Endothelial cell (in vitro differentiated cells): ENCODE measurements at regions not wholly inside any gene's neighbourhood (a gene's known extent, or its start where the extent isn't known, plus 50 kb on each side); places are given as distances from the start of the nearest gene placed in this dataset.

Experiments used
- DNase-seq: peaks from one replicate; pipeline ENCODE4 v3.0.0; 2021; ENCODE audit warnings: low spot score
- H3K27ac Mint-ChIP-seq: one replicate; pipeline ENCODE4 v1.8.0; 2021; ENCODE audit warnings: mixed read lengths, inconsistent platforms; ENCODE audit not compliant: unreplicated experiment
- H3K27me3 Mint-ChIP-seq: one replicate; pipeline ENCODE4 v1.8.0; 2021; ENCODE audit warnings: mild to moderate bottlenecking, moderate library complexity, mixed read lengths, inconsistent platforms; ENCODE audit not compliant: unreplicated experiment
- H3K36me3 Mint-ChIP-seq: one replicate; pipeline ENCODE4 v1.8.0; 2021; ENCODE audit warnings: mild to moderate bottlenecking, low read depth, mixed read lengths, inconsistent platforms; ENCODE audit not compliant: unreplicated experiment
- H3K4me1 Mint-ChIP-seq: one replicate; pipeline ENCODE4 v1.8.0; 2021; ENCODE audit warnings: mild to moderate bottlenecking, mixed read lengths, inconsistent platforms; ENCODE audit not compliant: unreplicated experiment
- H3K4me3 Mint-ChIP-seq: one replicate; pipeline ENCODE4 v1.8.0; 2021; ENCODE audit warnings: mild to moderate bottlenecking, mixed read lengths, inconsistent platforms; ENCODE audit not compliant: unreplicated experiment
- H3K9me3 Mint-ChIP-seq: one replicate; pipeline ENCODE4 v1.8.0; 2021; ENCODE audit warnings: mixed read lengths, inconsistent platforms; ENCODE audit not compliant: unreplicated experiment
- CTCF ChIP-seq: fragments of 200-600 bp; sonication (generic); IDR thresholded peaks from one replicate; pipeline ENCODE4 v1.5.0; 2021; ENCODE audit warnings: antibody characterized with exemption; ENCODE audit not compliant: unreplicated experiment

GRCh38 chr13:31940076-31940475, 91.5 kb upstream of the FRY start:
- no peak overlapping the region for H3K27ac Mint-ChIP-seq

GRCh38 chr13:31943591-31943990, 88.0 kb upstream of the FRY start:
- Mint-ChIP-seq H3K27ac (no peak overlapping the region), H3K9me3 (no peaks in the 10 kb centered on the region), H3K4me1 (peaks cover 3% of the 10 kb centered on the region), H3K36me3 (no peaks in the 10 kb centered on the region), H3K27me3 (peaks cover 2% of the 10 kb centered on the region), H3K4me3 (no peak overlapping the region)
- no peak for DNase-seq
- no peak for TF ChIP-seq CTCF

More at GRCh38 chr13:31940076-31940475, 91.5 kb upstream of the FRY start:
- Mint-ChIP-seq H3K4me1 (peaks cover 3% of the 10 kb centered on the region), H3K27me3 (no peaks in the 10 kb centered on the region), H3K36me3 (no peaks in the 10 kb centered on the region), H3K4me3 (no peak overlapping the region), H3K9me3 (no peaks in the 10 kb centered on the region)
- no peak for TF ChIP-seq CTCF
- DNase-seq = no peak

DNA sequence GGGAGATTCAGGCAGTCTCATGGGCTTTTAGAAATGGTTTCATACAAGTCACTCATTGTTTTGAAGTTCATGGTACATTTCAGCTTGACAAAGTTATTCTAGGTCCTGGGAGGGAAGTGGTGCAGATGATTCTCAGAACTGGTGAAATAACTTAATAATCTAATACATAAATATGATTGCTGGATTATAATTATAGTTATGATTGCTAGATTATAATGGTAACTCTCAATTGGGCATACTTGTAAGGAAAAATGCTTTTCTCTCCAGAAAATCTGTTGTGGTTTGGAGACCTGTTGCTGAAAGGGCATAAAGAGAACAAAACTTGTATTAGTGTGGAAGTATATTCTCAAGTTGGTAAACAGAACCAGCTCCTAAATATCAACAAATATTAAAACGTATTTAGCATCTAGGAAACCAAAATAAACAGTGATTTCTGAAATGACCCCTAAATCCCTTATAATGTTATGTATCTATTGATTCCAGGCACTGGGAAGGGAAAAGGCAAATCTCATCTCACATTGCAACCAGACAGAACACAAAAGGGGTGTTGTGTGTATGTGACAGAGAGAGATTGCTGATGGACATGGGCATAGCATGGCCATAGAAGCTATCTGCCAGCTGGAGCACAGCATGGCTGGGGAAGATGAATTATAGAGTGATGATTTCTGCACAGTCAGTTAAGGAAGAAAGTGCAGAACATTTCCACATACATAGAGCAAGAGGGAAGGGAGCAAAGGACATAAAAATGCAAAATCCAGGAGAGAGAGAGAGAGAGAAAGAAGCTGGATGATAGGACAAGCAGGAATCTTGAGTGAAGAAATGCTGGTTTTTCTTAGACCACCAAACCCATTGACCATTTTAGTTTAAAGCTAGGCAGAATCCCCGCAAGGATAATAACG, 87.1 kb upstream of the FRY start:
- no peak overlapping the region for H3K27ac Mint-ChIP-seq
- peaks cover 3% of the 10 kb centered on the region for H3K4me1 Mint-ChIP-seq
- no peak overlapping the region for H3K4me3 Mint-ChIP-seq
- no peaks in the 10 kb centered on the region for H3K9me3 Mint-ChIP-seq
- no peak for DNase-seq
- no peak for TF ChIP-seq CTCF
- H3K27me3 Mint-ChIP-seq = peaks cover 2% of the 10 kb centered on the region
- no peaks in the 10 kb centered on the region for H3K36me3 Mint-ChIP-seq

DNA sequence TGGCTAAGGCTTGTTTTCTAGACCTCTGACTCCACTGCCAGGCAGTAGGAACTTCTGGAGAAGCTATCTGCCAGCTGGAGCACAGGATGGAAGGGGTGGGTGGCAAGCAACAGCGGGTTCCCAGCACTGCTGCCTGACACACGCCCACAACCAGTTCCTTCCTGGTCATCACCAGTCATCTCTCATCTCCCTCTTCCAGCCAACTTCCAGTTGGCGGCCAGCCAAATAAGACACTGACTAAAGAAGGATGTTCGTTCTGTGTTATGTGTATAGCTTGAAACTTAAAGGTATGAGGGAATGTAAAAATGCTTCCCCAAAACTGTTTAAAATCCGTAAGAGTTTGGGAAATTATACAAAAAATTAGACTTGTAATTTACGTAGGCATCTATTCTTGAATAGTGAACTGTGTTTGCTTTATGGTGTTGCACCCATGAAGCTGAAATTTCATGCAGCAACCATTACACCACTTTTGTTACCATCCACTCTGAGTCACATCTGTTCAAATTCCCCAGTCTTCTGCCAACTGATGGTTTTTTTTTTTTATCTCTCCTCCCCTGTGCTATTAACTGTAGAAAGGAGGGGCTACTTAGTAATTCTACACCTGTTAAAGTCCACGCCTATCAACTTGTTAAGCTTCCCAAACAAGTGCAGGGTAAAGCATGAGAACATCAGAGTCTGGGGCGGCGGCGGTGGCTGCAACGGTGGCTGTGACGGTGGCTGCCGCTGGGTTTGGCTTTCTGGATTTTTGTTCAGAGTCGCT, 86.2 kb upstream of the FRY start:
- Mint-ChIP-seq H3K9me3 (no peaks in the 10 kb centered on the region), H3K4me3 (no peak overlapping the region), H3K27ac (no peak overlapping the region), H3K36me3 (no peaks in the 10 kb centered on the region), H3K27me3 (peaks cover 2% of the 10 kb centered on the region), H3K4me1 (peaks cover 3% of the 10 kb centered on the region)
- no peak for TF ChIP-seq CTCF
- no peak for DNase-seq
